ENCODE measurements at regions not wholly inside any gene's neighbourhood (a gene's known extent, or its start where the extent isn't known, plus 50 kb on each side); places are given as distances from the start of the nearest gene placed in this dataset.

- H3K27me3 ChIP-seq (ENCODE audit: control insufficient read depth in 2 of 2, insufficient read depth in 2 of 2, low read length in 2 of 2) = peaks cover 0 to 8% of the 10 kb centered on the region in 2 experiments; a peak in 2 of 5 replicates
- H3K4me2 ChIP-seq (ENCODE audit: insufficient read depth, low read length) = no peak overlapping the region
- in situ Hi-C loops (cut with MboI) (no loop called here), intact Hi-C loops (cut with micrococcal nuclease) (no loop called here)
- H3K79me2 ChIP-seq (ENCODE audit: control insufficient read depth, insufficient read depth, low read length) = no peaks in the 10 kb centered on the region
- H4K20me1 ChIP-seq (replicated peaks; ENCODE audit: control insufficient read depth, insufficient read depth, low read length) = no peaks in the 10 kb centered on the region
- no peak overlapping the region for H3K9ac ChIP-seq (ENCODE audit: insufficient read depth in 1 of 2, low read depth in 2 of 2, low read length in 2 of 2)
- no peak for TF ChIP-seq NFE2 (IDR thresholded peaks at IDR 0.05; ENCODE audit: low read depth)
- no peak for TF ChIP-seq CHD1 (IDR thresholded peaks at IDR 0.05; ENCODE audit: low read length)
- TF ChIP-seq ZBTB34 (CRISPR knock-in tag; IDR thresholded peaks at IDR 0.05) = no peak
- no peak for TF ChIP-seq TGIF2 (CRISPR knock-in tag; IDR thresholded peaks at IDR 0.05)
- no peak for TF ChIP-seq SETDB1 (IDR thresholded peaks at IDR 0.05; ENCODE audit: low read length)
- no peak for TF ChIP-seq MBD1 (CRISPR knock-in tag; IDR thresholded peaks at IDR 0.05)
- no peaks in the 10 kb centered on the region for H3K9me3 ChIP-seq (replicated peaks; ENCODE audit: control insufficient read depth, insufficient read depth, low read depth, low read length)
- BruUV-seq (replicated peaks) = no TSS peak
- no peak for DNase-seq (ENCODE audit: extremely low read depth in 1 of 4, low spot score in 3 of 4)
- H3K27ac ChIP-seq (ENCODE audit: extremely low read depth, low read depth, low read length) = no peak overlapping the region
- no peaks in the 10 kb centered on the region for H3K36me3 ChIP-seq (ENCODE audit: control insufficient read depth, insufficient read depth, low read length)
- H3K4me1 ChIP-seq (replicated peaks in 1 of 2; ENCODE audit: control insufficient read depth in 2 of 2, insufficient read depth in 2 of 2, low read length in 2 of 2) = no peaks in the 10 kb centered on the region
- H3K4me3 ChIP-seq = no peak overlapping the region
- no peaks in the 10 kb centered on the region for H3K9me1 ChIP-seq (ENCODE audit: control insufficient read depth, insufficient read depth, low read length)
- CTCF ChIA-PET (ENCODE audit: low intra/inter-chr PET ratio) = no interaction called here
- no peak for FAIRE-seq
- no peak for ATAC-seq
- POLR2A ChIA-PET = no interaction called here
- H2AFZ ChIP-seq (ENCODE audit: low read depth, low read length) = no peak overlapping the region
- WGBS (ENCODE audit: insufficient coverage, low coverage, missing lambda C conversion rate) = 0% methylated on average over 1 of the region's 1 CpG
Observed at GRCh38 chr17:19482576-19482975, 51.1 kb upstream of the SLC47A1 start.

Data from K562 (cell line).